Astrocyte of the hippocampus (primary cell): ENCODE measurements at regions not wholly inside any gene's neighbourhood (a gene's known extent, or its start where the extent isn't known, plus 50 kb on each side); places are given as distances from the start of the nearest gene placed in this dataset.

ENCODE experiments used
- DNase-seq: peaks from one replicate; pipeline ENCODE4 v3.0.0; 2011; ENCODE audit warnings: low read depth, low spot score

- no peak for DNase-seq
Measured at GRCh38 chr10:83654689-83655088, 484.6 kb upstream of the GHITM start.

GRCh38 chr10:83656924-83657323 is 482.4 kb upstream of the GHITM start:
- DNase-seq: no peak

- no peak for DNase-seq
Measured at GRCh38 chr10:83657487-83657886, 481.8 kb upstream of the GHITM start.

GRCh38 chr10:83663918-83664317 is 475.4 kb upstream of the GHITM start:
- DNase-seq: no peak

- no peak for DNase-seq
Measured at GRCh38 chr10:83666762-83667161, 472.5 kb upstream of the GHITM start.

GRCh38 chr10:83667594-83667993 is 471.7 kb upstream of the GHITM start:
- DNase-seq: no peak

GRCh38 chr10:83673316-83673715 is 466.0 kb upstream of the GHITM start:
- DNase-seq: no peak

GRCh38 chr10:83677795-83678194 is 461.5 kb upstream of the GHITM start:
- no peak for DNase-seq

GRCh38 chr10:83678850-83679249 is 460.5 kb upstream of the GHITM start:
- no peak for DNase-seq

- DNase-seq: no peak
Measured at GRCh38 chr10:83680470-83680891, 458.8 kb upstream of the GHITM start.

GRCh38 chr10:83682414-83682813 is 456.9 kb upstream of the GHITM start:
- no peak for DNase-seq

GRCh38 chr10:83685458-83685857 is 453.9 kb upstream of the GHITM start:
- no peak for DNase-seq

- no peak for DNase-seq
Measured at GRCh38 chr10:83691791-83692596, 447.3 kb upstream of the GHITM start.

- no peak for DNase-seq
Measured at GRCh38 chr10:83698899-83699298, 440.4 kb upstream of the GHITM start.

- no peak for DNase-seq
Measured at GRCh38 chr10:83701799-83702198, 437.5 kb upstream of the GHITM start.

- no peak for DNase-seq
Measured at GRCh38 chr10:83702731-83703130, 436.6 kb upstream of the GHITM start.

- no peak for DNase-seq
Measured at GRCh38 chr10:83706120-83706519, 433.2 kb upstream of the GHITM start.

- DNase-seq: no peak
Measured at GRCh38 chr10:83706952-83707582, 432.2 kb upstream of the GHITM start.

GRCh38 chr10:83713423-83713822 is 425.9 kb upstream of the GHITM start:
- no peak for DNase-seq

GRCh38 chr10:83723080-83723479 is 416.2 kb upstream of the GHITM start:
- DNase-seq: no peak

GRCh38 chr10:83724471-83725241 is 414.7 kb upstream of the GHITM start:
- DNase-seq: no peak

- DNase-seq: no peak
Measured at GRCh38 chr10:83725567-83725966, 413.7 kb upstream of the GHITM start.

GRCh38 chr10:83734278-83734677 is 405.0 kb upstream of the GHITM start:
- no peak for DNase-seq
